GM12878 (cell line): ENCODE measurements at regions not wholly inside any gene's neighbourhood (a gene's known extent, or its start where the extent isn't known, plus 50 kb on each side); places are given as distances from the start of the nearest gene placed in this dataset.

Source experiments
- CHD4 ChIP-seq: fragments of 200-600 bp; sonication (generic); IDR thresholded peaks from 2 replicates; pipeline ENCODE4 v1.6.1; 2016; ENCODE audit warnings: mild to moderate bottlenecking
- EZH2 ChIP-seq: IDR thresholded peaks from 2 replicates; pipeline ENCODE4 v1.6.1; 2012; ENCODE audit warnings: low read depth, mild to moderate bottlenecking, control low read depth, inconsistent platforms, low read length, borderline replicate concordance; ENCODE audit not compliant: control insufficient read depth
- IRF4 ChIP-seq: IDR thresholded peaks from 2 replicates; pipeline ENCODE4 v1.6.1; 2011; ENCODE audit warnings: low read depth, low read length
- KDM1A ChIP-seq: fragments of 200-600 bp; sonication (generic); IDR thresholded peaks from 2 replicates; pipeline ENCODE4 v1.6.1; 2016; ENCODE audit warnings: borderline replicate concordance

- TF ChIP-seq EZH2 (no peak), CHD4 (no peak), IRF4 (no peak), KDM1A (no peak)
Observed at GRCh38 chr6:170049641-170050561, 241.0 kb downstream of the DLL1 start.
